H1 (cell line): ENCODE measurements at regions not wholly inside any gene's neighbourhood (a gene's known extent, or its start where the extent isn't known, plus 50 kb on each side); places are given as distances from the start of the nearest gene placed in this dataset.

Experiments used
- CHD7 ChIP-seq: fragments of 300-600 bp; sonication (generic); IDR thresholded peaks from 2 replicates; pipeline ENCODE4 v1.7.1; 2012; ENCODE audit warnings: low read length, moderate library complexity, mild to moderate bottlenecking, inconsistent platforms; ENCODE audit not compliant: insufficient replicate concordance
- CTCF ChIP-seq, 3 experiments: IDR thresholded peaks; 1 replicate in 2 of 3; 2 replicates in 1 of 3; pipeline versions ENCODE4 v1.5.1 to v1.6.1; 2011; ENCODE audit warnings: low read length in 3 of 3, mild to moderate bottlenecking in 3 of 3, inconsistent platforms in 2 of 3, low read depth in 1 of 3, moderate library complexity in 1 of 3; ENCODE audit not compliant: insufficient read depth in 1 of 3; ENCODE audit errors: control extremely low read depth in 1 of 3
- GTF2F1 ChIP-seq: IDR thresholded peaks from 2 replicates; pipeline ENCODE4 v1.6.1; 2012; ENCODE audit warnings: low read depth, low read length, improper control_type of control experiment, borderline replicate concordance
- KDM1A ChIP-seq: fragments of 200-600, 300-600 bp; sonication (generic); IDR thresholded peaks from 2 replicates; pipeline ENCODE4 v1.7.1; 2016; ENCODE audit warnings: mild to moderate bottlenecking, low read length, borderline replicate concordance
- RAD21 ChIP-seq, 2 experiments: IDR thresholded peaks in 1 of 2; conservative IDR thresholded peaks in 1 of 2; 2 replicates each; pipeline ENCODE4 v1.6.1; 2011; ENCODE audit warnings: low read depth in 2 of 2, low read length in 2 of 2, improper control_type of control experiment in 1 of 2, inconsistent platforms in 1 of 2, mild to moderate bottlenecking in 1 of 2, moderate library complexity in 1 of 2
- SP4 ChIP-seq: IDR thresholded peaks from 2 replicates; pipeline ENCODE4 v1.6.1; 2012; ENCODE audit warnings: low read length, inconsistent platforms

GRCh38 chr10:43318976-43319960 lies 52.2 kb upstream of the FXYD4 start (continued):
- TF ChIP-seq CHD7 (no peak), GTF2F1 (no peak), RAD21 (IDR thresholded peaks at IDR 0.05 in 1 of 2, conservative IDR thresholded peaks at IDR 0.05 in 1 of 2; ENCODE audit: low read depth in 2 of 2, low read length in 2 of 2) (peak in 1 of 2 experiments; percentile 7; a peak in 1 of 4 replicates), KDM1A (no peak), CTCF (IDR thresholded peaks at IDR 0.05; ENCODE audit: control extremely low read depth in 1 of 3, insufficient read depth in 1 of 3, low read depth in 1 of 3, low read length in 3 of 3) (peak in 2 of 3 experiments; percentile 15 to 31; a peak in 2 of 4 replicates), SP4 (no peak)
